GM21526 (cell line): ENCODE measurements at regions not wholly inside any gene's neighbourhood (a gene's known extent, or its start where the extent isn't known, plus 50 kb on each side); places are given as distances from the start of the nearest gene placed in this dataset.
"Not testable (repeated sequence)": the region's sequence is repeated elsewhere in the genome, so short reads cannot be mapped to it uniquely, and the experiment has no call there.

Source experiments
- ATAC-seq: cut with Tn5 transposase; IDR thresholded peaks from one replicate; pipeline ENCODE4 v1.9.1; 2021; ENCODE audit warnings: moderate library complexity; ENCODE audit not compliant: unreplicated experiment, low FRiP score

DNA sequence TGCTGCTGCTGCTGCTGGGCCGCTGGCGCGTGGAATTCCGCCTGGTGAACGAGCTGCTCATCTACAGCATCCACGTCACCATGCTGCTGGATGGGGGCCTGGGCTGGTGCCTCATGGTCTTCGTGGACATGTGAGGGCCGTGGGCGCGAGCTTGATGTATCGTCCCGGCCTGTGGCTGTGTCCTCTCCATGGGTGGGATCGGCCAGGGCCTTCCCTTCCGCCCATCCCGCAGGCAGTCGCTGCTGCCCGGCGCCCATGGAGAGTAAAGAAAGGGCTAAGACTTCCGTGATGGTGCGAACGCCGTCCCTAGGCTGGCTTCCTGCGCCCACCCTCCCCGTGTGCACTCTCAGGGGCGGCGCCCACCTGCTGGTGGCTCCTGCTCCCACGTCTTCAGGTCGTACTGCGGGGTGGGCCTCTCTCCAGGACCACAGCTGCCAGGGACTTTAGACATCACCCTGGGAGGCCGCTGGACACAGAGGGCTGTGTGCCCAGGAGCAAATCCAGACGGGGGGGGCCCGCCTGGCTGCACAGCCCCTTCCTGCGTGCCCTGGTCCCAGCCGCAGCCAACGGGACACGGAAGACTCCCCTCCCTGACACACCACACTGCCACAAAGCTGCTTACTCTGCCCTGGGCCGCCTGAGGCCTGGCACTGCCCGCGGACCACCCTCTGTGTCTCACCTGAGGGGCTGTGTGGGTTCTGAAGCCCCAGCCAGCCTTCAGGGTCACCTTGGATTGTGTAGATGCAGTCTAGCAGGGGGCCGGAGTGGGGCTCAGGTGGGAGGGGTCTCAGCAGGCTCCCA lies 167.5 kb downstream of the SEPTIN7 start:
- no peak for ATAC-seq

DNA sequence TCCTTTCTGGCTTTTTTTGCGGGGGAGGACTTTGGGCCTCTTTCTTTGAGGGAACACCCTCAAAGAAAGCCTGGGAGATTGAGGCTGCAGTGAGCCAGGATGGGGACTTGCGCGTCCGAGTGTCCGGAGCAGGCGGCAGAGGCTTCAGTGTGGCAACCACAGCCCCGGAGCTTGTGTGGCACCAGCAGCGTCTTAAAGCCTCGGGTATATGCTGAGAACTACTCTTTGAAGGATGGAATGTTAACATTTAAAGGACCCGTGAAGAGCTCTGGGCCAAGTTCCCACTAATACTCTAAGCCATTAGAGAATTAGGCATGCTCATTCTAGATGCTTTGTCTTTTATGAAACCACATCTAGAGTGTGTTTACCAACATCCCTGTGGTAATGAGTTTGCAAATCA lies 168.2 kb downstream of the SEPTIN7 start:
- no peak for ATAC-seq

- no peak for ATAC-seq
Observed at GRCh38 chr7:35970458-35970857, 169.6 kb downstream of the SEPTIN7 start.

DNA sequence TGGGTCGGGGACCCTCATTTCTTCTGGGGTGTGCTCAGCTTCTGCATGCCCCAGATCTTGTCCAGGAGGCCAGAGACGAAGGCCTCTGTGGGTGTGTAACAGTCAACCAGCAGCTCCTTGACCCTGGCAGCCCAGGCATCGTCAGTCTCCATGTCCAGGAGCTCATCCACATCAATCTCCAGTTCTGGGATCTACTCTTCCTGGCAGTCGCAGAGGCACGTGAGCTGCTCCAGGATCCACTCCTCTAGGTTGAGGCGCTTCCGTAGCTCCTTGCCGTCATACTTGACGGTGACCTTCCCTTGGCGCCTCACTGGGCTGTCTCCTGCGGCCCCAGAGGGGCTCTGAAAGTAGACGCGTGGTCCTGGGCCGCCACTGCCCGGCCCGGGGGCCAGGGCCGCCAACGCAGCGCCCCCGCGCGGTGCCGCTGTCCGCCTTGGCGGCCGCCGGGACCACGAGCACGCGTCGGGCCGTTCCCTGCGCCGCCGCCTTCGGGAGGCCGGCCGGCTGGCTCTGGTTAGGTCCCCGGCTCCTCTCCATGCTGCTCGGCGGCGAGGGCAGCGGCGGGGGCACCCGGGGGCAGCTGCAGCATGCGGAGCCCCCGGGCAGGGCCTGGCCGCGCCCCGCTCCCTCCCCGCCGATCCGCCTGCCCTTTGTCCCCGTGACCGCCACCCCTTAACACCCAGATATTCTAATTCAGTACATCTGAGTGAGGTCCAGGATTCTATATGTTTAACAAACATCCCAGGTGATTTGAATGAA lies 170.5 kb downstream of the SEPTIN7 start:
- no peak for ATAC-seq

GRCh38 chr7:35975851-35976454 lies 175.1 kb downstream of the SEPTIN7 start:
- no peak for ATAC-seq

DNA sequence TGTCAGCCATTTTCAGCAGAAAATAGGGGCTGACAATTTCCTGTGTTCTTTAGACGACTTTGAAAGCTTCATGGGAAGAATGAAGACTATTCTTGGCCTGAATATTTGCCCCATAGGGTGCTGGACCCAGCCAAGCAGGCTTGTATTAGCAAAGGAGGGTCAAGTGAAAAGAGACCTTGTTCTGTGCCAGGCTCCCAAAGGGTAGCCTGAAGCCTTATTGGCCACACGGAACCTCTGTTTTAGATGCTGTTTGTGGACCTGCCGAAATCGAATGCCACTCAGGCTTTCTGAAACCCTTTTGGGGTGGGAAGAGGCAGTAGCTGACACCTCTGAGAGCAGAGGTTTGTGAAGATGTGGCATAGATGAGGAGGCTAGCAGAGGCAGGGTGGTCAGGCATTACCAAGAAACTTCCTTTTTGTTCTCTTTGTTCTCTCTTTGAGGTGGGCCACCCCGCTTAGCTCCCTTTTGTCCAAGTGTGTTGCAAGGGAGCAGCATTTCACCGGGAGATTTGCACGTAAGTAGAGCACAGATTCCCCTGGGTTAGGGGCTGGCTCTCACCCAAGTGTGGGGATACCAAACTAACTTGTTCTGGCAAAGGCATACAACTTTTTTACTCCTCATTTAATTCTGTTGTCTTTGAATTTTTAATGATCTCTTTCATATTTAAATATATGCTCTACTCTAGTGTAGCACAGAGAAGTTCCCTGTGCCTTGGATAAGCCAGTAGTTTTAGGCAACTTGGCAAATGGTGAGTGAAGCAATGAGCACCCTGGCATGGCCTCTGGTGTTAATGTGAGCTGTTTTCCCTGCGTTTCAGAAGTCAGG lies 174.0 kb upstream of the EEPD1 start:
- not testable (repeated sequence) for ATAC-seq

- ATAC-seq: no peak
Observed at GRCh38 chr7:35982600-35982999, 170.5 kb upstream of the EEPD1 start.

DNA sequence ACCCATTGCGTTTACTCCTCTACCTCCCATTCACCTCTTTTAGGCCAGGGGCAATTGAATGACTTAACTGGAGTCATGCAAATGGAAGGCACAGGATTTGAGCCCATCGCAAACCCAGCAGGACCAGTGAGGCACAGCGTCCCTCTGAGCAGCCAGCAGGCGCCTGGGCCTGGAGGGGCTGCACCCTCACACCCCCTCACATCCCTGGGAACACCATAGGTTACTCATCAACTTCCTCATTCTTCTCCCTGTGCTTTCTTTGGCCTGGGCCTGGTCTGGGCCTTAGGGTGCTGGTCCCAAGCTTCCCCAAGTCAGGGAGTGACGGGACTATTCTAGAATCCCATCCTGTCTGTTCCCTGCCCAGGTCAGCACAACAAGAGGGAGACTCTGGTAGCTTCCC lies 169.4 kb upstream of the EEPD1 start:
- no peak for ATAC-seq

- peak; percentile 90 for ATAC-seq
Observed at GRCh38 chr7:35985126-35985754, 167.8 kb upstream of the EEPD1 start.

GRCh38 chr7:35987016-35987415 lies 166.0 kb upstream of the EEPD1 start:
- ATAC-seq: no peak

GRCh38 chr7:35988105-35988504 lies 164.9 kb upstream of the EEPD1 start:
- no peak for ATAC-seq

- ATAC-seq: no peak
Observed at GRCh38 chr7:35988818-35989217, 164.2 kb upstream of the EEPD1 start.

DNA sequence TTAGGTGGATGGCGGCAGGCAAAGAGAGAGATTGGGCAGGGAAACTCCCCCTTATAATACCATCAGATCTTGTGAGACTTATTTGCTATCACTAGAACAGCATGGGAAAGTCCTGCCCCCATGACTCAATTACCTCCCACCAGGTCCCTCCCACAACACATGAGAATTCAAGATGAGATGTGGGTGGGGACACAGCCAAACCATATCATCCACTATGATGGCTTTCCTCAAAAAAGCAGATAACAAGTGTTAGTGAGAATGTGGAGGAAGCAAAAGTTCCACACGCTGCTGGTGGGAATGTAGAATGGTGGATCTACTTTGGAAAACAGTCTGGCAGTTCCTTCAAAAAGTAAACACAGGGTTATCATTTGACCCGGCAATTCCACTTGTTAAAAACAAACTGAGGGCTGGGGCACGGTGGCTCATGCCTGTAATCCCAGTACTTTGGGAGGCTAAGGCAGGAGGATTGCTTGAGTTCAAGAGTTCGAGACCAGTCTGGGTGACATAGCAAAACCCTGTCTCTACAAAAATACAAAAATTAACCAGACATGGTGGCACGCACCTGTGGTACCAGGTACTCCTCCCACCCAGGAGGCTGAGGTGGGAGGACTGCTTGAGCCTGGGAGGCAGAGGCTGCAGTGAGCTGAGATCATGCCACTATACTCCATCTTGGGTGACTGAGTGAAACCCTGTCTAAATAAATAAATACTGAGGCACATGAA lies 161.4 kb upstream of the EEPD1 start:
- no peak for ATAC-seq

DNA sequence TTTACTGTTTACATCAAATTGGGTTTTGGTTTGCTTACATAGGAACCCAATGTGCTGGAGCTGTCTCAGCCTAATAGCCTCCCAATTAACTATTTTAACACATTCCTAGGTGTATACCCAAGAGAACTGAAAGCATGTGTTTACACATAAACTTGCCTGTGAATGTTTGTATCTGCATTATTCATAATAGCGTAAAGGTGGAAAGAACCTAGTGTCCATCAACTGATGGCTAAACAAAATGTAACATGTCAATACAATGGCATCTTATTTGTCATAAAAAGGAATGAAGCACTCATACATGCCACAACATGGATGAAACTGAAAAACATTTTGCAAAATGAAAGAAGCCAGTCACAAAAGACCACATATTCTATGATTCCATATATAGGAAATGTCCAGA lies 160.6 kb upstream of the EEPD1 start:
- ATAC-seq: no peak

- ATAC-seq: no peak
Observed at GRCh38 chr7:35993113-35993512, 159.9 kb upstream of the EEPD1 start.

GRCh38 chr7:35993676-35994606 lies 159.1 kb upstream of the EEPD1 start:
- no peak for ATAC-seq

GRCh38 chr7:35995334-35995733 lies 157.7 kb upstream of the EEPD1 start:
- ATAC-seq: no peak

DNA sequence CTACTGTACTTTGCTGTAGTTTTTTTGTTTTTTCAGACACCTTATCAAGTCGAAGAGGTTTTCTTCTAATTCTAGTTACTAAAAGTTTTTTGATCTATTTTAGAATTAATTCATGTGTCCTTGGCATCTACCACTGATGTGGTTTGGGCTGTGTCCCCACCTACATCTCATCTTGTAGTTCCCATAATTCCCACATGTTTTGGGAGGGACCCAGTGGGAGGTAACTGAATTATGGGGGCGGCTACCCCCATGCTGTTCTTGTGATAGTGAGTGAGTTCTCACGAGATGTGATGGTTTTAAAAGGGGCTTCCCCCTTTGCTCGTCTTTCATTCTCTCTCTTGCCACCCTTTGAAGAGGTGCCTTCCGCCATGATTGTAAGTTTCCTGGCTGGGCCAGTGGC lies 154.6 kb upstream of the EEPD1 start:
- ATAC-seq: no peak

DNA sequence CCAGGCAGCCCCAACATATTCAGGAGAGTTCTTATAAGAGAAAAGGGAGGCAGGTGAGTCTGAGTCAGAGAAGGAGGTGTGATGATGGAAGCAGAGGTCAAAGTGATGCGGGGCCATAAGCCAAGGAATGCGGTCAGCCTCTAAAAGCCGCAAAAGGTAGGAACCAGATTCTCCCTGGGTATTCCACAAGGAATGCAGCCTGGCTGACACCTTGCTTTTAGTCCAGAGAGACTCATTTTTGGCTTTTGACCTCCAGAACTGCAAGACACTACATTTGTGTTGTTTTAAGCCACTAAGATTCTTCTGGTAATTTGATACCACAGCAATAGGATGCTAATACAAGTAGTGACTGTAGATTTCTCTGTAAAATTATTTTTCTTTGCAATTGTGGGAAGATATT lies 151.5 kb upstream of the EEPD1 start:
- ATAC-seq: no peak
